Gastrocnemius medialis (tissue), 4 donors: ENCODE measurements at regions not wholly inside any gene's neighbourhood (a gene's known extent, or its start where the extent isn't known, plus 50 kb on each side); places are given as distances from the start of the nearest gene placed in this dataset.

Source experiments
- ATAC-seq, 2 donors: fragments of 150-250 bp; one replicate each; pipeline ENCODE4 v1.9.1; 2016
- DNase-seq, 2 donors: peaks; one replicate each; pipeline ENCODE4 v3.0.0-alpha.2; 2019
- H3K27ac ChIP-seq, 4 donors: fragments of 200-600 bp; sonication (generic); 1 replicate in 1 of 4; 2 replicates in 3 of 4; pipeline ENCODE4 v1.5.1; 2016 to 2018; ENCODE audit warnings: mild to moderate bottlenecking in 2 of 4, moderate library complexity in 1 of 4
- H3K27me3 ChIP-seq, 3 donors: fragments of 200-600 bp; sonication (generic) in 2 of 3; 1 replicate in 1 of 3; 2 replicates in 2 of 3; pipeline versions ENCODE4 v1.5.1 to v1.6.0; 2016 to 2019; ENCODE audit warnings: mild to moderate bottlenecking in 1 of 3, moderate library complexity in 1 of 3
- H3K36me3 ChIP-seq, 2 donors: fragments of 200-600 bp; sonication (generic) in 1 of 2; one replicate each; pipeline ENCODE4 v1.5.1; 2017 to 2018
- H3K4me1 ChIP-seq, 2 donors: fragments of 200-600 bp; sonication (generic) in 1 of 2; one replicate each; pipeline ENCODE4 v1.5.1; 2016 to 2017; ENCODE audit warnings: mild to moderate bottlenecking in 2 of 2
- H3K4me3 ChIP-seq, 4 donors: fragments of 200-600 bp; sonication (generic) in 3 of 4; 1 replicate in 1 of 4; 2 replicates in 3 of 4; pipeline ENCODE4 v1.5.1; 2016 to 2019; ENCODE audit warnings: mild to moderate bottlenecking in 2 of 4
- H3K9me3 ChIP-seq, 3 donors: fragments of 200-600 bp; sonication (generic) in 2 of 3; 1 replicate in 1 of 3; 2 replicates in 2 of 3; pipeline ENCODE4 v1.5.1; 2016 to 2019
- POLR2A ChIP-seq, 2 donors: fragments of 450-650 bp; IDR thresholded peaks; one replicate each; pipeline ENCODE4 v1.6.1; 2017; ENCODE audit warnings: antibody characterized with exemption in 2 of 2, mild to moderate bottlenecking in 2 of 2, moderate library complexity in 2 of 2
- in situ Hi-C, 4 donors: fragments of 200-750 bp; cut with MboI; loops; one replicate each; pipeline versions ENCODE4 v1.15.0 to v1.8.0; 2017; ENCODE audit warnings: low sequenced_read_pairs in 4 of 4
- intact Hi-C: fragments of 100-400 bp; cut with DNase I; formaldehyde crosslinking; loops from one replicate; pipeline ENCODE4 v1.15.1; 2023; ENCODE audit warnings: low total_unique reads
- TF ChIP-seq, protein P1 (sequence below), 5 experiments: fragments of 450-650 bp in 3 of 5; fragments of 200-600 bp in 2 of 5; sonication (generic) in 2 of 5; IDR thresholded peaks in 4 of 5; conservative IDR thresholded peaks in 1 of 5; 1 replicate in 4 of 5; 2 replicates in 1 of 5; pipeline ENCODE4 v1.5.1; 2016 to 2019; ENCODE audit warnings: antibody characterized with exemption in 5 of 5, mild to moderate bottlenecking in 3 of 5, moderate library complexity in 3 of 5

DNA sequence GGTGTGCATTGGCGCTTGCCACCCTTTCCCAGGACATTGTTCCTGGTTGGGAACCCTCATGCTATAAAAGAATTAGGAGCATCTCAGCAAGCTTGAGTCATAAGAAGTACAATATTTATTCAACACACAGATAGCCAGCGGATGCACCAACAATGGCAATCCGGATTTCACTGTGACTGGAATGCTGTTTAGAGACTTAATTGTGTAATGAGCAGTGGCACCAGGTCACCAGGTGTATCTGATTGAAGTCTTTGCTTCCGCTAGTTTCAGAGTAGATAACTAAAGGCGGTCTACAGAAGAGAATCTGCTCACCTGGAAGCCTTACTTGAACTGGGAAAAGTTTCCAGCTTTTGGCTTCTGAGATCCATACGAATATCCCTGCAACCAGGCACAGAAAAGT lies 772.3 kb upstream of the GHITM start:
- Histone ChIP-seq H3K27me3 (no peaks in the 10 kb centered on the region), H3K27ac (no peak overlapping the region), H3K9me3 (no peaks in the 10 kb centered on the region), H3K4me3 (no peak overlapping the region), H3K4me1 (no peaks in the 10 kb centered on the region), H3K36me3 (no peaks in the 10 kb centered on the region)
- in situ Hi-C loops, result no loop called here
- no peak for TF ChIP-seq POLR2A (IDR thresholded peaks at IDR 0.05)
- TF ChIP-seq, protein P1, sequence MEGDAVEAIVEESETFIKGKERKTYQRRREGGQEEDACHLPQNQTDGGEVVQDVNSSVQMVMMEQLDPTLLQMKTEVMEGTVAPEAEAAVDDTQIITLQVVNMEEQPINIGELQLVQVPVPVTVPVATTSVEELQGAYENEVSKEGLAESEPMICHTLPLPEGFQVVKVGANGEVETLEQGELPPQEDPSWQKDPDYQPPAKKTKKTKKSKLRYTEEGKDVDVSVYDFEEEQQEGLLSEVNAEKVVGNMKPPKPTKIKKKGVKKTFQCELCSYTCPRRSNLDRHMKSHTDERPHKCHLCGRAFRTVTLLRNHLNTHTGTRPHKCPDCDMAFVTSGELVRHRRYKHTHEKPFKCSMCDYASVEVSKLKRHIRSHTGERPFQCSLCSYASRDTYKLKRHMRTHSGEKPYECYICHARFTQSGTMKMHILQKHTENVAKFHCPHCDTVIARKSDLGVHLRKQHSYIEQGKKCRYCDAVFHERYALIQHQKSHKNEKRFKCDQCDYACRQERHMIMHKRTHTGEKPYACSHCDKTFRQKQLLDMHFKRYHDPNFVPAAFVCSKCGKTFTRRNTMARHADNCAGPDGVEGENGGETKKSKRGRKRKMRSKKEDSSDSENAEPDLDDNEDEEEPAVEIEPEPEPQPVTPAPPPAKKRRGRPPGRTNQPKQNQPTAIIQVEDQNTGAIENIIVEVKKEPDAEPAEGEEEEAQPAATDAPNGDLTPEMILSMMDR (IDR thresholded peaks at IDR 0.05 in 4 of 5, conservative IDR thresholded peaks at IDR 0.05 in 1 of 5), result no peak
- intact Hi-C loops, result no loop called here
- ATAC-seq (no peak), DNase-seq (no peak)

DNA sequence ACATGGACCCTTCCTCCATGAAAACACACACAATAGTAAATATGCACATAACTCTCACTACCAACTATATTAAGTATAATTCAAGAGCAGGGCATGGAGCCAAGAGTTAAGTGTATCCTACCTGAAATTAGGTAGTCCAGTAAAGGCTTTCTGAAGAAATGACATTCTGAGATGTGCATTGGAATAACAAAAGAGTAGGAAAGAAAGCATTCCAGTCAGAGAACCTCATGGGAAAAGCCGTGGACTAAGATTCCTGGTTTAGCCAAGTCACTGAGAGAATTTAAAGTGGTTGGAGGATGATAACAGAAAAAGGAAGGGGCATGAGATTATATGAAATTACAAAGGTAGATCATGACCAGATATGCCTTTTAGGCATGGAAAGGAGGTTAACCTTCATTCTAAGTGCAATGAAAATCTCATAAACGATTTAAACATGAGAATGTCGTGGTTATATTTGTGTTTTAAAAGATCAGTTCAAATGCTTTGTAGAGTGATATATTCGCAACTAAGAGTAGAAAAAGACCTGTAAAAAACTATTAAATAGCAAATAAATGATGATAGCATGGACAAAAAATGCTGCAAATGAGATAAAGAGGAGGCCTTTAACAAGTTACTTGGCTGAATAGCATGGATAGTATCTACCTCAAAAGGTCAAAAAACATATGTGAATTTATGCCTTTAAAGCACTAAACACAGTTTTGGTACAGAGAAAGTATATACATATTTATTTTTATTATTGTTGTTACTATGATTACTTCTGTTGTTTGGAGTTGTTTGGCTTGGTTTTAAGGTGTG lies 767.4 kb upstream of the GHITM start:
- TF ChIP-seq, protein P1 (IDR thresholded peaks at IDR 0.05 in 4 of 5, conservative IDR thresholded peaks at IDR 0.05 in 1 of 5), result no peak
- no peak for TF ChIP-seq POLR2A (IDR thresholded peaks at IDR 0.05)
- H3K4me3 ChIP-seq, result no peak overlapping the region
- no peak for ATAC-seq
- H3K36me3 ChIP-seq, result no peaks in the 10 kb centered on the region
- no peaks in the 10 kb centered on the region for H3K27me3 ChIP-seq
- H3K4me1 ChIP-seq, result no peaks in the 10 kb centered on the region
- in situ Hi-C loops, result no loop called here
- intact Hi-C loops, result no loop called here
- DNase-seq, result no peak
- no peak overlapping the region for H3K27ac ChIP-seq
- H3K9me3 ChIP-seq, result no peaks in the 10 kb centered on the region

DNA sequence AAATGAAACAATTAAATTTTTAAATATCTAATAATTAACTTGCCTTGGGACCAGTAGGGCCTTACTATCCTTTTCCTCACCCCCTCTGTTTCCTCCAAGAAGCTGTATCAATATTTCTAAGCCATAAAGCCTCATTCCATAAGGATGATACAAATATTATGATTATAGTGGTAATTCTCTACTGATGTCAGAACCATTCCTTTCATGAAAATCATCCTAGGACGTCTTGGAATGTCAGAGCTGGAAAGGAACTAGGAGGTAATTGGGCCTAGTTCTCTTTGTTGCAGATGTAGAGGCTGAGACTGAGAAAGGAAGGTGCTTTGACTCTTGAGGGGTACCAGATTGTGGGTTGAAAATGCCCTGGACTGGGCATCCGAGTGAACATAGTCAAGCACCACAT lies 766.7 kb upstream of the GHITM start:
- TF ChIP-seq, protein P1 (IDR thresholded peaks at IDR 0.05 in 4 of 5, conservative IDR thresholded peaks at IDR 0.05 in 1 of 5), result no peak
- TF ChIP-seq POLR2A (IDR thresholded peaks at IDR 0.05), result no peak
- Histone ChIP-seq H3K36me3 (no peaks in the 10 kb centered on the region), H3K27ac (no peak overlapping the region), H3K4me1 (no peaks in the 10 kb centered on the region), H3K27me3 (no peaks in the 10 kb centered on the region), H3K4me3 (no peak overlapping the region), H3K9me3 (no peaks in the 10 kb centered on the region)
- DNase-seq (no peak), ATAC-seq (no peak)
- intact Hi-C loops, result no loop called here
- in situ Hi-C loops, result no loop called here

DNA sequence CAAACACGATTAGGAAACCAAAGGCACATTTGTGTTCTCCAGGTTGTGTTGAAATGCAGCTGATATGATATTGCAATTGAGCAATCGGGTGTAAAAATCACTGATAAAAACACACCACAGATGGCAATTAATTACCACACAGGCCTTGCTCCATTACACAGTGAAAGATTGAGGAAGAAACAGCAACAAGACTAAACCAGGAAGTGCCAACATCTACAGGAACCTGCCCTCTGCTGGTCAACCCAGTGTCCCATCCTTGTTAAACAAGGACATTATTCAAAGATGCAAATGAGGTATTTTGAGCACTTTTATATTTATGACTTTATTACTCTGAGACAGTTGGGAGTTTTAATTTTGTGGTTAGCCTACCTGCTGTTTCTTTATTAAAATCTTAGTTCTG lies 765.6 kb upstream of the GHITM start:
- Histone ChIP-seq H3K27ac (no peak overlapping the region), H3K4me1 (no peaks in the 10 kb centered on the region), H3K4me3 (no peak overlapping the region), H3K9me3 (no peaks in the 10 kb centered on the region), H3K36me3 (no peaks in the 10 kb centered on the region), H3K27me3 (no peaks in the 10 kb centered on the region)
- in situ Hi-C loops (no loop called here), intact Hi-C loops (no loop called here)
- ATAC-seq (no peak), DNase-seq (no peak)
- TF ChIP-seq, protein P1 (IDR thresholded peaks at IDR 0.05 in 4 of 5, conservative IDR thresholded peaks at IDR 0.05 in 1 of 5), result no peak
- no peak for TF ChIP-seq POLR2A (IDR thresholded peaks at IDR 0.05)

DNA sequence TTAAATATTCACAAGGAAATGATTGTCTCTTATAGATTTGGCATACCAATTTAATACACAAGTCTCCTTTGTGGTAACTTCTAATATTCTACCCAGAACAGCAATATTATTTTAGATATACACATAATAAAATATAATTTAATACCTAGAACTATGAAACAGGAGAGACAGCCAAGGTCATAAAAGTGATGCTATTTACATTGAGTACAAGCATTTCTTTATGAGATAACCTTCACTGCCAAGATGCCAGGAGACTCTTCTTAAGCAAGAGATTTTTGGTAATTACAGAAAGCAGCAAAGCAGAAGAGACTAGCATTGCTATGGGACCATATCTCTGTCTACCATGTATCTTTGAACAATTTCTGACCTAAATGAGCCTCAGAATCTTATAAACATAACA lies 764.6 kb upstream of the GHITM start:
- Histone ChIP-seq H3K4me3 (no peak overlapping the region), H3K9me3 (no peaks in the 10 kb centered on the region), H3K27me3 (no peaks in the 10 kb centered on the region), H3K4me1 (no peaks in the 10 kb centered on the region), H3K27ac (no peak overlapping the region), H3K36me3 (no peaks in the 10 kb centered on the region)
- TF ChIP-seq POLR2A (IDR thresholded peaks at IDR 0.05), result no peak
- TF ChIP-seq, protein P1 (IDR thresholded peaks at IDR 0.05 in 4 of 5, conservative IDR thresholded peaks at IDR 0.05 in 1 of 5), result no peak
- intact Hi-C loops, result no loop called here
- in situ Hi-C loops, result no loop called here
- no peak for DNase-seq
- no peak for ATAC-seq
